GM21619 (cell line): ENCODE measurements at regions not wholly inside any gene's neighbourhood (a gene's known extent, or its start where the extent isn't known, plus 50 kb on each side); places are given as distances from the start of the nearest gene placed in this dataset.
"Not testable (repeated sequence)": the region's sequence is repeated elsewhere in the genome, so short reads cannot be mapped to it uniquely, and the experiment has no call there.

ENCODE experiments used
- ATAC-seq: cut with Tn5 transposase; IDR thresholded peaks from one replicate; pipeline ENCODE4 v1.9.1; 2021; ENCODE audit not compliant: unreplicated experiment

DNA sequence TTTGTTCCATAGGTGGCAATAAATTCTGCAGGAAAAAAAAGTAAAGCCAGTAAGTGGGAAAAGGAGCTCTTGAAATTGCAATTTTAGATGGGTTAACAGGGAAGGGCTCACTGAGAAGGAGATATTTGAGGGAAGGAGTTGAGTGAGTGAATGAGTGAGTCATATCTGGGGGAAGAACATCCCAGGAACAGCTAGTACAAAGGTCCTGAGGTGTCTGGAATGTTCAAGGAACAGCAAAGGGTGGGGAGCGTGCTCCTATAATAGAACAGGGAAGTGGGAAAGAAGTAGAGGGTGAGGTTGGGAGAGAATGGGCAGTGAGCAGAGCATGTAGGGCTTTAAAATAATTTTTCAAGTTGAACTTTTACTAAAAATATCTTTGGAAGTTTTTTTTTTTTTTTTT is 68.0 kb upstream of the PSME4 start:
- no peak for ATAC-seq

DNA sequence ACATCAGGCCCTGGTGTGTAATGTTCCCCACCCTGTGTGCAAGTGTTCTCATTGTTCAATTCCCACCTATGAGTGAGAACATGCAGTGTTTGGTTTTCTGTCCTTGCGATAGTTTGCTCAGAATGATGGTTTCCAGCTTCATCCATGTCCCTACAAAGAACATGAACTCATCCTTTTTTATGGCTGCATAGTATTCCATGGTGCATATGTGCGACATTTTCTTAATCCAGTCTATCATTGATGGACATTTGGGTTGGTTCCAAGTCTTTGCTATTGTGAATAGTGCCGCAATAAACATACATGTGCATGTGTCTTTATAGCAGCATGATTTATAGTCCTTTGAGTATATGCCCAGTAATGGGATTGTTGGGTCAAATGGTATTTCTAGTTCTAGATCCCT is 60.5 kb upstream of the PSME4 start:
- ATAC-seq = not testable (repeated sequence)

DNA sequence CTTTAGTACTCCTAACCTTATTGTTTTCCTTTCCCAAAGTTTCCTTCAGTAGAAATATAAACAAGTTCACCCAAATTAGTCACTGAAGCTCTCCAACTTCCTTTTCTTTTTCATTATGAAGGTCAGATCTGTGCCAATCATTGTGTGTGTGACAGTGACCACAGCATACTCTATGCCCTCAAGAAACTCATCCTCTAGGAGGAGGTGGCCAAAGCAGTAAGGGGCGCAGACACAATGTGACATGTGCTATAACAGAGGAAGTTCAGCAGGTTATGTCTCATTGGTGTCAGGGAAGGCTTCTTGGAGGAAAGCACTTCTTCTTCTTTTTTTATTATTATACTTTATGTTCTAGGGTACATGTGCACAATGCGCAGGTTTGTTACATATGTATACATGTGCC is 60.0 kb upstream of the PSME4 start:
- no peak for ATAC-seq

DNA sequence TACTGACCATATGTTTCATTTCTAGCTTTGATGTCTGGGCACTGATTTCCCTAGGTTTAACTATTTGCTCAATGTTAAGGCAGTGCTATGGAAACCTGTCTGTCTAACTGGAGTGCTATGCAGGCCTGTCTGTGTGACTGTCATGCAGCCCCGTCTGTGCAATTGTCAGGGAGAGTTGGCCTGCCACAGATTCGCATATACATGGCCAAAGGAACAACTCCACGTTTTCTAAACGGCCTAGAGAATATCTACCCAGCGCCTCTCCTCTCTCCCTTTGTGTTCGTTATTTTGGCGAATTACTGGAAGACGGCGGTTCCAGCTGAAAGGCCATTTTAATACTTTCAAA is 59.6 kb upstream of the PSME4 start:
- ATAC-seq = no peak

DNA sequence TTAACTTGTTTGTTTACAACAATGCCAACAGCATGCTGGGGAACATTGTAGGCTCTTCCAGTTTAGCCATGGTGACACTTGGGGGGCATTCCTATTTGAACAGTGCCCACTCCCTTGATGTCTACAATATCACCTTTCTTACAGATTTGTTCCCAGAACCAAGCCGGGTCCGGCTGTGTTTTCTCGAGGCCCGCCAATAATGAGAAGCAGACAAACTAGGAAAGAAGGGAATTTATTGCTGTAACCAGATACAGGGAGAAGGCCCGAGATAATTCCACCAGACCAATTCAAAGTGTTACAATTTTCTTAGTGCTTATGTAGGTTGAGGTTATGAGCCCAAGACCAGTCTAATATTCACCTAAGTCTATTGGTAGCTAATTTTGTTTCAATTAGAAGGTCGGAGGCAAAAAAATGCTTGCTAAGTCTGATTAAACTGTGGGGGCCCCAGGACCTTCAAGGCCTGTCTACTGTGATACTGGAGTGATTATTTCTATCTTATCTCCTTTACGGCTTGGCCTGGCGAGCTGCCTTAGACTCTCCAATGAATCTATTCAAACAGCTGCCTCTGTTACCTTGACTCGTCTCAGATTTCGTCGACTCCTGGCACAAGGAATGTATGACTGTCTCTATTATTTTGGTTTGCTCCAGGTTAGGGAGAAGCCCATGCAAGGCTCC is 59.1 kb upstream of the PSME4 start:
- no peak for ATAC-seq

DNA sequence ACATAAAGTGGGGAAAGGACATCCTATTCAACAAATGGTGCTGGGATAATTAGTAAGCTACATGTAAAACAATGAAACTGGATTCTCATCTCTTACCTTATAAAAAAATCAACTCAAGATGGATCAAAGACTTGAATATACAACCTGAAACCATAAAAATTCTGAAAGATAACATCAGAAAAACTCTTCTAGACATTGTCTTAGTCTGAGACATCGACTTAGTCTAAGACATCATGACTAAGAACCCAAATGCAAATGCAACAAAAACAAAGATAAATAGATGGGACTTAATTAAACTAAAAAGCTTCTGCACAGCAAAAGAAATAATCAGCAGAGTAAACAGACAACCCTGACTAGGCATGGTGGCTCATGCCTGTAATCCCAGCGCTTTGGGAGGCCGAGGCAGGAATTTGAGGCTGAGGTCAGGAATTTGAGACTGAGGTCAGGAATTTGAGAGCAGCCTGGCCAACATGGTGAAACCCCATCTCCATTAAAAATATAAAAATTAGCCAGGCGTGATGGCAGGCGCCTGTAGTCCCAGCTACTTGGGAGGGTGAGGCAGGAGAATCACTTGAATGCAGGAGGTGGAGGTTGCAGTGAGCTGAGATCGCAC is 54.8 kb upstream of the PSME4 start:
- not testable (repeated sequence) for ATAC-seq

DNA sequence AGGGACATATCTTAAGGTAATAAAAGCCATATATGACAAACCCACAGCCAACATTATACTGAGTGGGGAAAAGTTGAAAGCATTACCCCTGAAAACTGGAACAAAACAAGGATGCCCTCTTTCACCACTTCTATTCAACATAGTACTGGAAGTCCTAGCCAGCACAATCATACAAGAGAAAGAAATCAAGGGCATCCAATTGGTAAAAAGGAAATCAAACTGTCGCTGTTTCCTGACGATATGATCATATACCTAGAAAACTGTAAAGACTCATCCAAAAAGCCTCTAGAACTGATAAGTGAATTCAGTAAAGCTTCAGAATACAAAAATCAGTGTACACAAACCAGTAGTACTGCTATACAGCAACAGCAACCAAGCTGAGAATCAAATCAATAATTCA is 53.8 kb upstream of the PSME4 start:
- ATAC-seq = no peak

DNA sequence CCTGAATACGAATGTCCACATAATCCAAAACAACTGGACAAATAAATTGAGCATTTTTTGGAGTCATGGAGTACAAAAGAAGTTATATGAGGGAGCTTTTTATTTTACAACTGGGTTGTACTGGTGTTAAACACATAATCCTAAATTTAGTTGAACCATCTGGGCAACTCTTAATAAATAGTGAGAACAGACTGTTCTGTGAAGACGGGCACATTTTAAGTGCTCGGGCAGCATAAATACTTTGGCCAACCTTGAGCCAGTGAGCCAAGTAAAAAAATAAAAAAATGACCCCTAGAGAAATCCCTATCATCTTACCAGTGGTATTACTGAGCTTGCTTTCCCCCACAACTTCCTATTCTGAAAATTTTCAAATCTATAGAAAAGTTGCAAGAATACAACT is 50.9 kb upstream of the PSME4 start:
- no peak for ATAC-seq

DNA sequence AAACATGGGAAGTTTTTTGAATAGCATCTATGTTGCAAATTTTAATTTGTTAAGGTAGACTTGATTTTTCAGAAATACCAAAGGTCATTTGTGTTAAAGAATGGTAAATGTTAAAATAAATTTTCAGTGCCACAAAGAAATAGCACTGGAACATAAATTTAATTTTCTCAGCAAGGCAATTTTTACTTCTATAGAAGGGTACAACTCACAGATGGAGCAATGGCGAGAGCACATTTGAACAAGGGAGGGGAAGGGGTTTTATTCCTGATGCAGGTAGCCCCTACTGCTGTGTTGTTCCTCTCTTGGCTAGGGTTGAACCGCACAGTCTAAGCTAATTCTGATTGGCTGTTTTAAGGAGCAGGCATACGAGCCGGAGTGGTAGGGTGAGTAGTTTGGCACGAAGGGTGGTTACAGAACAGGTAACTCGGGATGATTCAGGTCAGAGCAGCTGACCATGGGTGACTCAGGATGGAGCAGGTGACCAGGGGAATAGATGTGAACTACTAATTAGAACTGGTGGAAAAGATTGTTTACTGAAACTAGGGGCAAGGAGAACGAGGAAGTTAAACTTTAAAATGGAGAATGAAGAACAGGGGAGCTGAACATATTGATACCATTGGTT is 50.1 kb upstream of the PSME4 start:
- ATAC-seq = no peak
